ENCODE measurements at regions not wholly inside any gene's neighbourhood (a gene's known extent, or its start where the extent isn't known, plus 50 kb on each side); places are given as distances from the start of the nearest gene placed in this dataset.
"Not testable (repeated sequence)": the region's sequence is repeated elsewhere in the genome, so short reads cannot be mapped to it uniquely, and the experiment has no call there.

GRCh38 chr13:33548069-33548468 is 262.5 kb upstream of the STARD13 start:
- ATAC-seq, result no peak
- H3K36me3 Mint-ChIP-seq (ENCODE audit: low read depth), result peaks cover 9% of the 10 kb centered on the region

GRCh38 chr13:33550276-33550675 is 264.7 kb upstream of the STARD13 start:
- DNase-seq, result no peak
- ATAC-seq, result no peak
- POLR2A ChIA-PET, result no interaction called here
- peaks cover 9% of the 10 kb centered on the region for H3K36me3 Mint-ChIP-seq (ENCODE audit: low read depth)
- CTCF ChIA-PET, result no interaction called here
- no peak overlapping the region for H3K27ac Mint-ChIP-seq
- intact Hi-C loops (cut with DNase I, micrococcal nuclease), result loop anchor here in 1 of 2 experiments (2.0 kb wide), 1 partner anchor 63 kb away; no protein-coding TSS in a partner anchor
- H3K4me3 Mint-ChIP-seq, result no peak overlapping the region
- H3K27me3 Mint-ChIP-seq, result no peaks in the 10 kb centered on the region
- peaks cover 27% of the 10 kb centered on the region for H3K4me1 Mint-ChIP-seq
- H3K9me3 Mint-ChIP-seq (ENCODE audit: low read depth), result peaks cover 4% of the 10 kb centered on the region

More at GRCh38 chr13:33548069-33548468, 262.5 kb upstream of the STARD13 start:
- no peak for DNase-seq
- ChIA-PET POLR2A (no interaction called here), CTCF (no interaction called here)
- no peak overlapping the region for H3K4me3 Mint-ChIP-seq
- H3K9me3 Mint-ChIP-seq (ENCODE audit: low read depth), result peaks cover 4% of the 10 kb centered on the region
- H3K27me3 Mint-ChIP-seq, result no peaks in the 10 kb centered on the region
- intact Hi-C loops (cut with DNase I, micrococcal nuclease), result loop anchor here in 1 of 2 experiments (10.0 kb wide), 1 partner anchor 513 kb away; no protein-coding TSS in a partner anchor
- no peak overlapping the region for H3K27ac Mint-ChIP-seq
- H3K4me1 Mint-ChIP-seq, result peaks cover 33% of the 10 kb centered on the region

GRCh38 chr13:33550885-33551284 is 265.3 kb upstream of the STARD13 start:
- no peaks in the 10 kb centered on the region for H3K27me3 Mint-ChIP-seq
- peaks cover 5% of the 10 kb centered on the region for H3K36me3 Mint-ChIP-seq (ENCODE audit: low read depth)
- no peak overlapping the region for H3K4me3 Mint-ChIP-seq
- H3K4me1 Mint-ChIP-seq, result peaks cover 27% of the 10 kb centered on the region
- ATAC-seq (peak; percentile 43), DNase-seq (peak; percentile 27)
- POLR2A ChIA-PET, result no interaction called here
- no peaks in the 10 kb centered on the region for H3K9me3 Mint-ChIP-seq (ENCODE audit: low read depth)
- no peak overlapping the region for H3K27ac Mint-ChIP-seq
- intact Hi-C loops (cut with DNase I, micrococcal nuclease), result loop anchor here in 1 of 2 experiments (2.0 kb wide), 1 partner anchor 62 kb away; no protein-coding TSS in a partner anchor
- CTCF ChIA-PET, result no interaction called here

GRCh38 chr13:33554919-33555791 is 262.8 kb upstream of the RFC3 start:
- no peaks in the 10 kb centered on the region for H3K9me3 Mint-ChIP-seq (ENCODE audit: low read depth)
- peaks cover 5% of the 10 kb centered on the region for H3K36me3 Mint-ChIP-seq (ENCODE audit: low read depth)
- H3K4me1 Mint-ChIP-seq, result peaks cover 19% of the 10 kb centered on the region
- peak; percentile 88 for ATAC-seq
- ChIA-PET CTCF (interaction anchor here (0.8 kb wide), 1 partner anchor 12 kb away, joined by 4 read pairs; no protein-coding TSS in a partner anchor), POLR2A (no interaction called here)
- intact Hi-C loops (cut with DNase I, micrococcal nuclease), result loop anchor here in 1 of 2 experiments (2.0 kb wide), 1 partner anchor 58 kb away; no protein-coding TSS in a partner anchor
- H3K4me3 Mint-ChIP-seq, result no peak overlapping the region
- no peak for DNase-seq
- H3K27me3 Mint-ChIP-seq, result no peaks in the 10 kb centered on the region
- peak overlapping the region; percentile 34 for H3K27ac Mint-ChIP-seq

DNA sequence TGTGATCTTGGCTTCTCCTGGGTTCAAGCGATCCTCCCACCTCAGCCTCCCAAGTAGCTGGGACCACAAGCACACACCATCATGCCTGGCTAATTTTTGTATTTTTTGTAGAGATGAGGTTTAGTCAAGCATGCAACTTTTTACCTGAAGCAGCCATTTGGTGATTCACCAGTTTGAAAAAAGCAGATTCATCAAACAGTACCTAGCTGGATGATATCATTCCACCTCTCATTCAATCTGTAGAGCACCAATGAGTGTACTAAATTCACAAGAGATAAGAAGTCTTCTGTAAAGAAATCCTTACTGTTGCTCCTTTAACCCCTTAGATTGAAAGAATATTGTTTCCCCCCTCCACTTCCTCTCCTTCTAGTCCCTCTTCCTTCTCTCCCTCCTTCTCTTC is 261.1 kb upstream of the RFC3 start:
- Mint-ChIP-seq H3K27me3 (no peaks in the 10 kb centered on the region), H3K4me3 (no peak overlapping the region), H3K4me1 (peaks cover 15% of the 10 kb centered on the region), H3K9me3 (ENCODE audit: low read depth) (no peaks in the 10 kb centered on the region), H3K27ac (no peak overlapping the region), H3K36me3 (ENCODE audit: low read depth) (peaks cover 1% of the 10 kb centered on the region)
- ATAC-seq (peak; percentile 27), DNase-seq (no peak)
- POLR2A ChIA-PET, result no interaction called here
- intact Hi-C loops (cut with DNase I, micrococcal nuclease), result no loop called here
- CTCF ChIA-PET, result interaction anchor here (1.1 kb wide), 1 partner anchor 10 kb away, joined by 3 read pairs; no protein-coding TSS in a partner anchor

DNA sequence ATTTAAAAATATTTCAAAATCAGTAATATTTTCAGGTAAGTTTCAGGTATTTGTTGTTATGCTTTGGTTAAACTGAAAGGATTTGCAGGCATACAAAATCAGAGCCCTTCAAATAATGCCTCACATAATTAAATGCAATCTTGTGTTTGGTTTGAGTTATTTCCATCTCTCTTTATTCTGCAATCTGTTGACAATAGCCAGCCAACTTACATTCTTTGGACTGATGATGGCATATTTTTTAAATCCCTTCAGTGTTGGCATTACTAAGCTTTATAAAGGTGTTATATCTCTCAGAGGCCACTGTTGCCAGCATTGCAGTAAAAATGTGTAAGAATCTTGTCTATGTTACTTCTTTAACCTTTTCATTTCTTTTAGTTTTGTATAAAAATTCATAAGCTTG is 257.2 kb upstream of the RFC3 start:
- intact Hi-C loops (cut with DNase I, micrococcal nuclease), result no loop called here
- no peak overlapping the region for H3K4me3 Mint-ChIP-seq
- DNase-seq (no peak), ATAC-seq (no peak)
- ChIA-PET POLR2A (no interaction called here), CTCF (interaction anchor here (0.9 to 1.1 kb wide), 2 partner anchors 18 to 163 kb away, joined by 3 to 5 read pairs; no protein-coding TSS in a partner anchor)
- no peaks in the 10 kb centered on the region for H3K36me3 Mint-ChIP-seq (ENCODE audit: low read depth)
- H3K4me1 Mint-ChIP-seq, result peaks cover 1% of the 10 kb centered on the region
- no peak overlapping the region for H3K27ac Mint-ChIP-seq
- H3K27me3 Mint-ChIP-seq, result no peaks in the 10 kb centered on the region
- H3K9me3 Mint-ChIP-seq (ENCODE audit: low read depth), result no peaks in the 10 kb centered on the region

DNA sequence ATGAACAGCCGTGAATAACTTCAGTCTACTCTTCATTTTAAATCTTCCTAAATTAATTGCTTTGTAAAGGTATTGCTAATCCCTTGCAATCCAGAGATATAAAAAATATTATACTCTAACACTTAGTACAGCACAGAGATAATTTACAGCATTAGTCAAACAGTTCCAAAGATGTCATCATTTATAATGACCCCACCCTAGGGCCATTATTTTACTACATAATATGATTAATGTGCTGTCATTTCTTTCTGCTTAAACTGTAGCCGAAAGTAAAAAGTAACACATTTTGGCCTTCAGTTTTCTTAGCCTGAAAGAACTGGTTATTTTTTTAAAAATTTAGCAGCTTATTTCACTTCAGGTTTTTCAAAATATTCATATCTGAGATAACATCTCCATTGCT is 256.3 kb upstream of the RFC3 start:
- no peaks in the 10 kb centered on the region for H3K27me3 Mint-ChIP-seq
- H3K4me1 Mint-ChIP-seq, result no peaks in the 10 kb centered on the region
- no peaks in the 10 kb centered on the region for H3K9me3 Mint-ChIP-seq (ENCODE audit: low read depth)
- H3K4me3 Mint-ChIP-seq, result no peak overlapping the region
- intact Hi-C loops (cut with DNase I, micrococcal nuclease), result no loop called here
- ChIA-PET CTCF (interaction anchor here (0.8 kb wide), 2 partner anchors 26 to 39 kb away, joined by 3 read pairs; no protein-coding TSS in a partner anchor), POLR2A (no interaction called here)
- H3K36me3 Mint-ChIP-seq (ENCODE audit: low read depth), result no peaks in the 10 kb centered on the region
- H3K27ac Mint-ChIP-seq, result no peak overlapping the region
- ATAC-seq (no peak), DNase-seq (no peak)

- Mint-ChIP-seq H3K4me1 (peaks cover 8% of the 10 kb centered on the region), H3K27me3 (no peaks in the 10 kb centered on the region), H3K27ac (no peak overlapping the region), H3K9me3 (ENCODE audit: low read depth) (no peaks in the 10 kb centered on the region), H3K36me3 (ENCODE audit: low read depth) (no peaks in the 10 kb centered on the region), H3K4me3 (no peak overlapping the region)
- DNase-seq (no peak), ATAC-seq (no peak)
- intact Hi-C loops (cut with DNase I, micrococcal nuclease), result no loop called here
- ChIA-PET POLR2A (no interaction called here), CTCF (no interaction called here)
These were observed 246.3 kb upstream of the RFC3 start for GRCh38 chr13:33571618-33572017.

- H3K4me1 Mint-ChIP-seq; CTCF ChIA-PET; H3K9me3 Mint-ChIP-seq (ENCODE audit: low read depth); POLR2A ChIA-PET; intact Hi-C loops (cut with DNase I, micrococcal nuclease); H3K36me3 Mint-ChIP-seq (ENCODE audit: low read depth); ATAC-seq; H3K27me3 Mint-ChIP-seq; H3K4me3 Mint-ChIP-seq; DNase-seq; H3K27ac Mint-ChIP-seq: not testable (repeated sequence)
These were observed 245.6 kb upstream of the RFC3 start for GRCh38 chr13:33572322-33572721.

GRCh38 chr13:33575378-33575777 is 242.6 kb upstream of the RFC3 start:
- ATAC-seq (peak; percentile 75), DNase-seq (no peak)
- CTCF ChIA-PET, result no interaction called here
- POLR2A ChIA-PET, result no interaction called here
- Mint-ChIP-seq H3K27ac (no peak overlapping the region), H3K9me3 (ENCODE audit: low read depth) (no peaks in the 10 kb centered on the region), H3K4me3 (no peak overlapping the region), H3K36me3 (ENCODE audit: low read depth) (no peaks in the 10 kb centered on the region), H3K27me3 (peaks cover 11% of the 10 kb centered on the region), H3K4me1 (peaks cover 8% of the 10 kb centered on the region)
- intact Hi-C loops (cut with DNase I, micrococcal nuclease), result no loop called here

DNA sequence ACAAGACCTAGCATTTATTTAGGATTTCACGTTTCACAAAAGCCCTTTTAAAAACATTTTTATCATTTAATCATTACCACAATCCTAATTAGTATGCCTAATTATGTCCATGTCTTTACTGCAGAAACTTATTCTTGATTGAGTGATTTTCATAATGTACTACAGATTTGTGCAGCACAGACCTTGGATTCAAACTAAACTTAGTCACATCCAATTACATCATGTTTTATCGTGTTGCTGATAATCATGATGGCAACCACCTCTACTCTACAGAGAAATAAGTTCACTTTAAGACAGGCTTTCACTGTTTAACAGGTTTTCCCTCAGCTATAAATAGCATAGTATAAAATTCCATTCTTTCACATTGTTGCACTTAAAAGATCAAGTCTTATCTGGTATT is 240.9 kb upstream of the RFC3 start:
- H3K27me3 Mint-ChIP-seq, result peaks cover 11% of the 10 kb centered on the region
- CTCF ChIA-PET, result no interaction called here
- H3K4me1 Mint-ChIP-seq, result peaks cover 4% of the 10 kb centered on the region
- H3K36me3 Mint-ChIP-seq (ENCODE audit: low read depth), result no peaks in the 10 kb centered on the region
- no peak overlapping the region for H3K27ac Mint-ChIP-seq
- H3K9me3 Mint-ChIP-seq (ENCODE audit: low read depth), result no peaks in the 10 kb centered on the region
- no peak overlapping the region for H3K4me3 Mint-ChIP-seq
- intact Hi-C loops (cut with DNase I, micrococcal nuclease), result no loop called here
- ATAC-seq (no peak), DNase-seq (no peak)
- POLR2A ChIA-PET, result no interaction called here

GRCh38 chr13:33578786-33579185 is 239.2 kb upstream of the RFC3 start:
- peaks cover 11% of the 10 kb centered on the region for H3K27me3 Mint-ChIP-seq
- CTCF ChIA-PET, result no interaction called here
- H3K4me1 Mint-ChIP-seq, result no peaks in the 10 kb centered on the region
- H3K36me3 Mint-ChIP-seq (ENCODE audit: low read depth), result no peaks in the 10 kb centered on the region
- POLR2A ChIA-PET, result no interaction called here
- DNase-seq (no peak), ATAC-seq (no peak)
- no peaks in the 10 kb centered on the region for H3K9me3 Mint-ChIP-seq (ENCODE audit: low read depth)
- no peak overlapping the region for H3K27ac Mint-ChIP-seq
- intact Hi-C loops (cut with DNase I, micrococcal nuclease), result no loop called here
- H3K4me3 Mint-ChIP-seq, result no peak overlapping the region
